ENCODE measurements at regions not wholly inside any gene's neighbourhood (a gene's known extent, or its start where the extent isn't known, plus 50 kb on each side); places are given as distances from the start of the nearest gene placed in this dataset.

DNA sequence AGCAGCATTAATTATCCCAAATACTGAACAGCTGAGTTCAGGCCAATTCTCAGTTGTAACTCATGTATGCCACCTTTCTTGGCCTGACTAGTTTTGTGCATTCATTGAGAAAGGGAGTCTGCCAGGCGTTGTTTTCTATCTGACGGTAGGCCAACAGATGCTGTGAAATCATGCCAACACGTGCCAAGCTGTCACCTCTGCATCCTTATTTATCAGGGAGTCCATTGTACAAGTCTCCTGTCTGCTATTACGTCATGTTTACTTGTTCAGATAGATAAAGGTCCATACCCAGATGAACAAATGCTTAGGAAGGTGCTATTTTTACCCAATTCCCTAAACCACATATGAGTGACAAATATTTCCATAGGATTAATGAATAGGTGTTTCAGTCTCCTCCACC lies 127.2 kb upstream of the CDK6 start:
- Histone ChIP-seq H3K18ac (ENCODE audit: low read depth in 1 of 2, low read length in 2 of 2) (no peak overlapping the region), H4K91ac (ENCODE audit: low read length) (no peak overlapping the region), H3K27ac (ENCODE audit: low read length, poor library complexity, severe bottlenecking) (no peak overlapping the region), H3K4me2 (ENCODE audit: low read length, poor library complexity, severe bottlenecking) (no peak overlapping the region), H3K27me3 (ENCODE audit: control insufficient read depth in 1 of 2, insufficient read depth in 1 of 2, low read length in 2 of 2) (no peaks in the 10 kb centered on the region), H2BK5ac (ENCODE audit: low read depth, low read length, poor library complexity, severe bottlenecking) (no peak overlapping the region), H2AFZ (ENCODE audit: low read depth, low read length) (no peak overlapping the region), H2BK15ac (ENCODE audit: low read depth, poor library complexity, severe bottlenecking) (no peak overlapping the region), H3K23ac (ENCODE audit: low read length in 2 of 2) (no peak overlapping the region), H3K36me3 (ENCODE audit: control insufficient read depth in 1 of 2, insufficient read depth in 2 of 2, low read depth in 1 of 2, low read length in 2 of 2) (no peaks in the 10 kb centered on the region), H2AK5ac (ENCODE audit: low read length, severe bottlenecking) (no peak overlapping the region), H2BK120ac (ENCODE audit: low read depth, low read length) (no peak overlapping the region), H3K79me1 (replicated peaks; ENCODE audit: low read length, poor library complexity, severe bottlenecking) (no peaks in the 10 kb centered on the region), H3K9me3 (ENCODE audit: control insufficient read depth, low read length) (peaks cover 6% of the 10 kb centered on the region), H3K4me3 (ENCODE audit: insufficient read depth in 1 of 2, low read depth in 1 of 2, low read length in 2 of 2) (no peak overlapping the region), H3K4me1 (ENCODE audit: control insufficient read depth, insufficient read depth, low read depth, low read length) (no peaks in the 10 kb centered on the region), H3K9ac (ENCODE audit: low read length) (no peak overlapping the region), H4K8ac (ENCODE audit: low read length) (no peak overlapping the region), H2BK12ac (ENCODE audit: low read length in 2 of 2) (no peak overlapping the region), H3K14ac (ENCODE audit: low read length in 2 of 2) (no peak overlapping the region), H3K4ac (ENCODE audit: low read depth in 1 of 2, low read length in 2 of 2) (no peak overlapping the region)
- DNase-seq: no peak
- WGBS: 87% methylated on average over 4 of the region's 4 CpGs

DNA sequence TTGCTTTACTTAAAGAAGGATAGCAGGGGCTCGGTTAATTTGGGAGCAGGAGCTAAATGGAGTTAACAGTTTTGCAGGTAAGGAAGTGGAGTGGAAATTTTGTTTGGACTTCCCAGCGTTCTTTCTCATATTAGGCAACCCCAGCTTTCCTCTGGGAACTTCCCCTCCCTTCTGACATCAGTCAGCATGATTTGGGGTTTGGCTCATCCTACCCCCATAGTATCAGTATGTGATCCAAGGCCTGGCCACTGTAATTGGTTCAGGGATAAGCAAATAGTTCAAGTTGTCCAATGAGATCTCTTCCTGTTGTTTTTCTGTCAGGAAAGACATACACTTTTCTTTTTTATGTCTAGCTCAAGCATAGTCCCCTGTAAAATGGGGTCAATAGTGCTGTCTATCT lies 125.6 kb upstream of the CDK6 start:
- H3K36me3 ChIP-seq (ENCODE audit: control insufficient read depth in 1 of 2, insufficient read depth in 2 of 2, low read depth in 1 of 2, low read length in 2 of 2): no peaks in the 10 kb centered on the region
- no peak overlapping the region for H3K9ac ChIP-seq (ENCODE audit: low read length)
- peaks cover 9% of the 10 kb centered on the region for H3K9me3 ChIP-seq (ENCODE audit: control insufficient read depth, low read length)
- no peak overlapping the region for H3K23ac ChIP-seq (ENCODE audit: low read length in 2 of 2)
- H3K4me1 ChIP-seq (ENCODE audit: control insufficient read depth, insufficient read depth, low read depth, low read length): no peaks in the 10 kb centered on the region
- H3K14ac ChIP-seq (ENCODE audit: low read length in 2 of 2): no peak overlapping the region
- no peak overlapping the region for H2AK5ac ChIP-seq (ENCODE audit: low read length, severe bottlenecking)
- H3K4ac ChIP-seq (ENCODE audit: low read depth in 1 of 2, low read length in 2 of 2): no peak overlapping the region
- no peak overlapping the region for H2BK120ac ChIP-seq (ENCODE audit: low read depth, low read length)
- H3K18ac ChIP-seq (ENCODE audit: low read depth in 1 of 2, low read length in 2 of 2): no peak overlapping the region
- H3K27me3 ChIP-seq (ENCODE audit: control insufficient read depth in 1 of 2, insufficient read depth in 1 of 2, low read length in 2 of 2): no peaks in the 10 kb centered on the region
- 66% methylated on average over 2 of the region's 2 CpGs for WGBS
- H3K27ac ChIP-seq (ENCODE audit: low read length, poor library complexity, severe bottlenecking): no peak overlapping the region
- no peak overlapping the region for H2AFZ ChIP-seq (ENCODE audit: low read depth, low read length)
- no peak overlapping the region for H2BK12ac ChIP-seq (ENCODE audit: low read length in 2 of 2)
- no peak overlapping the region for H3K4me2 ChIP-seq (ENCODE audit: low read length, poor library complexity, severe bottlenecking)
- H2BK5ac ChIP-seq (ENCODE audit: low read depth, low read length, poor library complexity, severe bottlenecking): no peak overlapping the region
- no peaks in the 10 kb centered on the region for H3K79me1 ChIP-seq (replicated peaks; ENCODE audit: low read length, poor library complexity, severe bottlenecking)
- H4K91ac ChIP-seq (ENCODE audit: low read length): no peak overlapping the region
- H2BK15ac ChIP-seq (ENCODE audit: low read depth, poor library complexity, severe bottlenecking): no peak overlapping the region
- H4K8ac ChIP-seq (ENCODE audit: low read length): no peak overlapping the region
- DNase-seq: no peak
- no peak overlapping the region for H3K4me3 ChIP-seq (ENCODE audit: insufficient read depth in 1 of 2, low read depth in 1 of 2, low read length in 2 of 2)

DNA sequence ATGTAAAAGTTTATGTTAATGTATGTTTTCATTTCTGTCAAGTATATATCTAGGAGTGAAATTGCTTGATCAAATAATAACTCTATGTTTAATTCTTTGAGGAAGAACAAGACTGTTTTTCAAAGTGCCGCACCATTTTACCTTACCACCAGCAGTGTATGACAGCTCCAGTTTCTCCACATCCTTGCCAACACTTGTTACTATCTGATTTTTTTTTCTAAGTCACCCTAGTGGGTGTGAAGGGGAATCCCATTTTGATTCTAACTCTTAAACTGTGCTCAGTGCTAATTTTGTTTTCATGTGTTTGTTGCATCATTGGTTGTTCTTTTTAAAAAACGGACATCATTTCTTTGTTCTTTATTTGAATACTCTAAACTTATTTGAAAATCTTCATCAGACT lies 120.2 kb upstream of the CDK6 start:
- Histone ChIP-seq H3K18ac (ENCODE audit: low read depth in 1 of 2, low read length in 2 of 2) (no peak overlapping the region), H3K79me1 (replicated peaks; ENCODE audit: low read length, poor library complexity, severe bottlenecking) (no peaks in the 10 kb centered on the region), H2AK5ac (ENCODE audit: low read length, severe bottlenecking) (no peak overlapping the region), H2BK15ac (ENCODE audit: low read depth, poor library complexity, severe bottlenecking) (no peak overlapping the region), H3K4me1 (ENCODE audit: control insufficient read depth, insufficient read depth, low read depth, low read length) (no peaks in the 10 kb centered on the region), H3K4me3 (ENCODE audit: insufficient read depth in 1 of 2, low read depth in 1 of 2, low read length in 2 of 2) (no peak overlapping the region), H3K27me3 (ENCODE audit: control insufficient read depth in 1 of 2, insufficient read depth in 1 of 2, low read length in 2 of 2) (no peaks in the 10 kb centered on the region), H3K9ac (ENCODE audit: low read length) (no peak overlapping the region), H4K8ac (ENCODE audit: low read length) (no peak overlapping the region), H2BK5ac (ENCODE audit: low read depth, low read length, poor library complexity, severe bottlenecking) (no peak overlapping the region), H2BK120ac (ENCODE audit: low read depth, low read length) (no peak overlapping the region), H3K9me3 (ENCODE audit: control insufficient read depth, low read length) (peaks cover 9% of the 10 kb centered on the region), H3K4me2 (ENCODE audit: low read length, poor library complexity, severe bottlenecking) (no peak overlapping the region), H3K4ac (ENCODE audit: low read depth in 1 of 2, low read length in 2 of 2) (no peak overlapping the region), H4K91ac (ENCODE audit: low read length) (no peak overlapping the region), H3K23ac (ENCODE audit: low read length in 2 of 2) (no peak overlapping the region), H2AFZ (ENCODE audit: low read depth, low read length) (no peak overlapping the region), H2BK12ac (ENCODE audit: low read length in 2 of 2) (no peak overlapping the region), H3K14ac (ENCODE audit: low read length in 2 of 2) (no peak overlapping the region), H3K27ac (ENCODE audit: low read length, poor library complexity, severe bottlenecking) (no peak overlapping the region), H3K36me3 (ENCODE audit: control insufficient read depth in 1 of 2, insufficient read depth in 2 of 2, low read depth in 1 of 2, low read length in 2 of 2) (no peaks in the 10 kb centered on the region)
- WGBS: no CpG with 5 or more reads among the region's 2 CpGs
- no peak for DNase-seq

DNA sequence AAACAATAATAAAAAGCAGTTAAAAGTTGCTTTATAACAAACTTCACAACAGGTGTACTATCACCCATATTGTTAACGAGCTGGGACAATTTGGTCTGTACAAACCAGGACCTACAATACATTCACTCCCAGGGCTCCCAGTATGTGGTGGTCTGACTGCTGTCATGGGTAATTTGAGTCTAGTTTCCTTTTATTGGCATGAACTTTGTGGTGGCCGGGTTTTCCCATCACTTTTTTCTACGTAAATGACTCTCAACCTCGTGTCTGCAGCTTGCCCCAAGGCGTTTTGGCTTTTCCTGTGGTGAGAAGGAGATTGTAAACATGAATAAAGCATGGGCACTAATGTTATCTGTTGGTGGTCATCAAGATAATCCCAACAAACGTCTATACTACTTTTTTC lies 118.7 kb upstream of the CDK6 start:
- Histone ChIP-seq H3K23ac (ENCODE audit: low read length in 2 of 2) (no peak overlapping the region), H2BK15ac (ENCODE audit: low read depth, poor library complexity, severe bottlenecking) (no peak overlapping the region), H3K79me1 (replicated peaks; ENCODE audit: low read length, poor library complexity, severe bottlenecking) (no peaks in the 10 kb centered on the region), H3K18ac (ENCODE audit: low read depth in 1 of 2, low read length in 2 of 2) (no peak overlapping the region), H3K14ac (ENCODE audit: low read length in 2 of 2) (no peak overlapping the region), H2BK120ac (ENCODE audit: low read depth, low read length) (no peak overlapping the region), H3K4me1 (ENCODE audit: control insufficient read depth, insufficient read depth, low read depth, low read length) (no peaks in the 10 kb centered on the region), H3K4me3 (ENCODE audit: insufficient read depth in 1 of 2, low read depth in 1 of 2, low read length in 2 of 2) (no peak overlapping the region), H3K27me3 (ENCODE audit: control insufficient read depth in 1 of 2, insufficient read depth in 1 of 2, low read length in 2 of 2) (peaks cover 0 to 3% of the 10 kb centered on the region in 2 experiments), H3K36me3 (ENCODE audit: control insufficient read depth in 1 of 2, insufficient read depth in 2 of 2, low read depth in 1 of 2, low read length in 2 of 2) (no peaks in the 10 kb centered on the region), H3K9ac (ENCODE audit: low read length) (no peak overlapping the region), H3K27ac (ENCODE audit: low read length, poor library complexity, severe bottlenecking) (no peak overlapping the region), H4K91ac (ENCODE audit: low read length) (no peak overlapping the region), H4K8ac (ENCODE audit: low read length) (no peak overlapping the region), H3K4me2 (ENCODE audit: low read length, poor library complexity, severe bottlenecking) (no peak overlapping the region), H2AFZ (ENCODE audit: low read depth, low read length) (no peak overlapping the region), H3K4ac (ENCODE audit: low read depth in 1 of 2, low read length in 2 of 2) (no peak overlapping the region), H2BK5ac (ENCODE audit: low read depth, low read length, poor library complexity, severe bottlenecking) (no peak overlapping the region), H2AK5ac (ENCODE audit: low read length, severe bottlenecking) (no peak overlapping the region), H2BK12ac (ENCODE audit: low read length in 2 of 2) (no peak overlapping the region), H3K9me3 (ENCODE audit: control insufficient read depth, low read length) (peaks cover 9% of the 10 kb centered on the region)
- 60% methylated on average over 1 of the region's 6 CpGs for WGBS
- no peak for DNase-seq
